Keratinocyte (primary cell): ENCODE measurements at regions not wholly inside any gene's neighbourhood (a gene's known extent, or its start where the extent isn't known, plus 50 kb on each side); places are given as distances from the start of the nearest gene placed in this dataset.

Experiments used
- DNase-seq: peaks from one replicate; pipeline ENCODE4 v3.0.0-alpha.2; 2011; ENCODE audit warnings: low read depth, missing footprints, low spot score
- FAIRE-seq: peaks from 2 replicates; lab custom pipeline; 2011; peaks lifted over from hg19 to GRCh38; lab: Jason Lieb, UNC
- H2AFZ ChIP-seq: 2 replicates; pipeline ENCODE4 v1.6.0; 2012; ENCODE audit warnings: low read length, control low read depth, inconsistent platforms; ENCODE audit not compliant: control insufficient read depth
- H3K27ac ChIP-seq: 2 replicates; pipeline ENCODE4 v1.5.1; 2011; ENCODE audit warnings: low read length; ENCODE audit not compliant: control insufficient read depth, insufficient read depth
- H3K27me3 ChIP-seq: 3 replicates; pipeline ENCODE4 v1.6.0; 2011; ENCODE audit warnings: low read length; ENCODE audit not compliant: control insufficient read depth, insufficient read depth; ENCODE audit errors: extremely low read depth
- H3K36me3 ChIP-seq, 2 experiments: 2 replicates in 1 of 2; 3 replicates in 1 of 2; pipeline ENCODE4 v1.5.1; 2011; ENCODE audit warnings: low read length in 2 of 2, mild to moderate bottlenecking in 1 of 2; ENCODE audit not compliant: control insufficient read depth in 2 of 2, insufficient read depth in 2 of 2; ENCODE audit errors: extremely low read depth in 1 of 2
- H3K4me1 ChIP-seq: 3 replicates; pipeline ENCODE4 v1.5.1; 2011; ENCODE audit warnings: low read length; ENCODE audit not compliant: control insufficient read depth, insufficient read depth; ENCODE audit errors: extremely low read depth
- H3K4me2 ChIP-seq: 3 replicates; pipeline ENCODE4 v1.6.0; 2011; ENCODE audit warnings: low read depth, low read length; ENCODE audit not compliant: control insufficient read depth, insufficient read depth; ENCODE audit errors: extremely low read depth
- H3K4me3 ChIP-seq, 3 experiments: fragments of 200-600 bp in 1 of 3; sonication (generic) in 1 of 3; 2 replicates in 2 of 3; 3 replicates in 1 of 3; pipeline ENCODE4 v1.5.1; 2011 to 2016; ENCODE audit warnings: low read length in 3 of 3, mild to moderate bottlenecking in 3 of 3, control low read depth in 2 of 3, inconsistent platforms in 1 of 3, low read depth in 1 of 3, mixed read lengths in 1 of 3, mixed run types in 1 of 3, moderate library complexity in 1 of 3; ENCODE audit not compliant: control insufficient read depth in 2 of 3, insufficient read depth in 2 of 3; ENCODE audit errors: extremely low read depth in 1 of 3
- H3K79me2 ChIP-seq: 2 replicates; pipeline ENCODE4 v1.6.0; 2012; ENCODE audit warnings: low read length; ENCODE audit not compliant: control insufficient read depth, insufficient read depth
- H3K9ac ChIP-seq: 3 replicates; pipeline ENCODE4 v1.6.0; 2011; ENCODE audit warnings: low read length; ENCODE audit not compliant: control insufficient read depth, insufficient read depth; ENCODE audit errors: extremely low read depth
- H3K9me1 ChIP-seq: 3 replicates; pipeline ENCODE4 v1.6.0; 2011; ENCODE audit warnings: low read length; ENCODE audit not compliant: control insufficient read depth, insufficient read depth; ENCODE audit errors: extremely low read depth
- H3K9me3 ChIP-seq: 2 replicates; pipeline ENCODE4 v1.5.1; 2012; ENCODE audit warnings: low read depth, low read length; ENCODE audit not compliant: control insufficient read depth
- H4K20me1 ChIP-seq: 3 replicates; pipeline ENCODE4 v1.6.0; 2011; ENCODE audit warnings: low read length; ENCODE audit not compliant: control insufficient read depth, insufficient read depth; ENCODE audit errors: extremely low read depth
- EZH2 ChIP-seq: IDR thresholded peaks from one replicate; pipeline ENCODE4 v1.6.1; 2012; ENCODE audit warnings: inconsistent platforms, mild to moderate bottlenecking, low read length, moderate library complexity
- dilution Hi-C: fragments of 300-500 bp; cut with MboI; formaldehyde crosslinking; loops from one replicate; pipeline ENCODE4 v1.7.0; 2020; ENCODE audit warnings: low sequenced_read_pairs; ENCODE audit not compliant: extremely low pct_ligation_motif_present
- TF ChIP-seq, protein P1 (sequence below), 3 experiments: IDR thresholded peaks in 1 of 3; conservative IDR thresholded peaks in 1 of 3; optimal IDR thresholded peaks in 1 of 3; 2 replicates in 2 of 3; 3 replicates in 1 of 3; pipeline versions ENCODE3 to v1.5.1; 2011; ENCODE audit warnings: low read length in 3 of 3, mild to moderate bottlenecking in 3 of 3, moderate library complexity in 2 of 3, control low read depth in 1 of 3, inconsistent platforms in 1 of 3; ENCODE audit not compliant: insufficient read depth in 2 of 3; ENCODE audit errors: extremely low read depth in 1 of 3

DNA sequence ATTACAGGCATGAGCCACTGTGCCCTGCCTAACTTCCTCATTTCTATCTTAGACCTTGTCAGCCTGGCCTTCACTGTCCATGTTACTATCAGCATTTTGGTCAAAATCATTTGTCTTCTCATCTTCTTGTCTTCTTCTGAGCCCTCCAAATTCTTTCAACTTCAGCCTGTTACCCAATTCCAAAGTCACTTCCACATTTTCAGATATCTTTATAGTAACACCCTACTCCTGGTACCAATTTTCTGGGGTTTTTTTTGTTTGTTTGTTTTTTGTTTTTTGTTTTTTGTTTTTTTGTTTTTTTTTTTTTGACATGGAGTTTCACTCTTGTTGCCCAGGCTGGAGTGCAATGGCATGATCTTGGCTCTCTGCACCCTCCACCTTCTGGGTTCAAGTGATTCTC is 90.3 kb upstream of the LARP1 start:
- no peaks in the 10 kb centered on the region for H3K27me3 ChIP-seq
- H3K79me2 ChIP-seq = no peaks in the 10 kb centered on the region
- DNase-seq (no peak), FAIRE-seq (no peak)
- no peak overlapping the region for H3K27ac ChIP-seq
- no peaks in the 10 kb centered on the region for H3K9me1 ChIP-seq
- H3K9me3 ChIP-seq = peaks cover 6% of the 10 kb centered on the region
- H3K4me3 ChIP-seq = no peak overlapping the region
- no peak overlapping the region for H2AFZ ChIP-seq
- H3K9ac ChIP-seq = no peak overlapping the region
- H4K20me1 ChIP-seq = no peaks in the 10 kb centered on the region
- TF ChIP-seq, protein P1, sequence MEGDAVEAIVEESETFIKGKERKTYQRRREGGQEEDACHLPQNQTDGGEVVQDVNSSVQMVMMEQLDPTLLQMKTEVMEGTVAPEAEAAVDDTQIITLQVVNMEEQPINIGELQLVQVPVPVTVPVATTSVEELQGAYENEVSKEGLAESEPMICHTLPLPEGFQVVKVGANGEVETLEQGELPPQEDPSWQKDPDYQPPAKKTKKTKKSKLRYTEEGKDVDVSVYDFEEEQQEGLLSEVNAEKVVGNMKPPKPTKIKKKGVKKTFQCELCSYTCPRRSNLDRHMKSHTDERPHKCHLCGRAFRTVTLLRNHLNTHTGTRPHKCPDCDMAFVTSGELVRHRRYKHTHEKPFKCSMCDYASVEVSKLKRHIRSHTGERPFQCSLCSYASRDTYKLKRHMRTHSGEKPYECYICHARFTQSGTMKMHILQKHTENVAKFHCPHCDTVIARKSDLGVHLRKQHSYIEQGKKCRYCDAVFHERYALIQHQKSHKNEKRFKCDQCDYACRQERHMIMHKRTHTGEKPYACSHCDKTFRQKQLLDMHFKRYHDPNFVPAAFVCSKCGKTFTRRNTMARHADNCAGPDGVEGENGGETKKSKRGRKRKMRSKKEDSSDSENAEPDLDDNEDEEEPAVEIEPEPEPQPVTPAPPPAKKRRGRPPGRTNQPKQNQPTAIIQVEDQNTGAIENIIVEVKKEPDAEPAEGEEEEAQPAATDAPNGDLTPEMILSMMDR (optimal IDR thresholded peaks at IDR 0.05 in 1 of 3, IDR thresholded peaks at IDR 0.05 in 1 of 3, conservative IDR thresholded peaks at IDR 0.05 in 1 of 3; ENCODE audit: extremely low read depth in 1 of 3, insufficient read depth in 2 of 3, low read length in 3 of 3) = no peak
- TF ChIP-seq EZH2 = no peak
- H3K36me3 ChIP-seq = no peaks in the 10 kb centered on the region
- H3K4me1 ChIP-seq = no peaks in the 10 kb centered on the region
- no peak overlapping the region for H3K4me2 ChIP-seq
- dilution Hi-C loops = no loop called here

DNA sequence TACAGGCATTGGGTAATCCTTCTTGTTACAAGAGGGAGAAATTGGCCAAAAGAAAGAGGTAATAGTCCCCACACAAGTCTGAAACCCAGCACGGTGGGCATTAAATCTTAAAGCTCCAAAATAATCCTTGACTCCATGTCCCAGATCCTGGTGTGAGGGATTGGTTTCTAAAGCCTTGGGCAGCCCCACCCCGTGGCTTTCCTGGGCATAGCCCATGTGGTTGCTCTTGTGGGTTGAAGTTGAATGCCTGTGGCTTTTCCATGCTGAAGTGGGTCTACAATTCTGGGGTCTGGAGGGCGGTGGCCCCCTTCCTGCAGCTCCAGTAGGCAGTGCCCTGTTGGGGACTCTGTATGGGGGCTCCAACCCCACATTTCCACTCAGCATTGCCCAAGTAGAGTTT is 91.8 kb upstream of the LARP1 start:
- no peak overlapping the region for H2AFZ ChIP-seq
- no peak for TF ChIP-seq EZH2
- TF ChIP-seq, protein P1 (optimal IDR thresholded peaks at IDR 0.05 in 1 of 3, IDR thresholded peaks at IDR 0.05 in 1 of 3, conservative IDR thresholded peaks at IDR 0.05 in 1 of 3; ENCODE audit: extremely low read depth in 1 of 3, insufficient read depth in 2 of 3, low read length in 3 of 3) = no peak

More for the DNA sequence above, 91.8 kb upstream of the LARP1 start:
- H3K9ac ChIP-seq = no peak overlapping the region
- H3K9me1 ChIP-seq = no peaks in the 10 kb centered on the region
- no peak overlapping the region for H3K4me3 ChIP-seq
- no peaks in the 10 kb centered on the region for H4K20me1 ChIP-seq
- no peak for FAIRE-seq
- no peaks in the 10 kb centered on the region for H3K36me3 ChIP-seq
- no peaks in the 10 kb centered on the region for H3K79me2 ChIP-seq
- no peak overlapping the region for H3K4me2 ChIP-seq
- H3K27ac ChIP-seq = no peak overlapping the region
- no peaks in the 10 kb centered on the region for H3K4me1 ChIP-seq
- dilution Hi-C loops = no loop called here
- peaks cover 6% of the 10 kb centered on the region for H3K9me3 ChIP-seq
- no peak for DNase-seq
- no peaks in the 10 kb centered on the region for H3K27me3 ChIP-seq
